CD4-positive, alpha-beta T cell treated with Interleukin-4 for 4 hours (primary cell): ENCODE measurements at regions not wholly inside any gene's neighbourhood (a gene's known extent, or its start where the extent isn't known, plus 50 kb on each side); places are given as distances from the start of the nearest gene placed in this dataset.

Source experiments
- DNase-seq: peaks from one replicate; pipeline ENCODE4 v3.0.0-alpha.2; 2020

GRCh38 chr21:16983420-16983819 is 529.4 kb upstream of the CXADR start:
- DNase-seq = no peak

GRCh38 chr21:16992448-16992847 is 520.4 kb upstream of the CXADR start:
- no peak for DNase-seq

- DNase-seq = no peak
Observed at GRCh38 chr21:16993416-16994038, 519.3 kb upstream of the CXADR start.

- no peak for DNase-seq
Observed at GRCh38 chr21:17002594-17003257, 510.1 kb upstream of the CXADR start.

- DNase-seq = no peak
Observed at GRCh38 chr21:17003258-17003615, 509.6 kb upstream of the CXADR start.

GRCh38 chr21:17003763-17004373 is 509.0 kb upstream of the CXADR start:
- DNase-seq = no peak

GRCh38 chr21:17032141-17032655 is 480.6 kb upstream of the CXADR start:
- DNase-seq = no peak

- no peak for DNase-seq
Observed at GRCh38 chr21:17044696-17045095, 468.1 kb upstream of the CXADR start.

- DNase-seq = no peak
Observed at GRCh38 chr21:17045214-17045853, 467.5 kb upstream of the CXADR start.

- DNase-seq = no peak
Observed at GRCh38 chr21:17048974-17049373, 463.9 kb upstream of the CXADR start.

GRCh38 chr21:17050156-17050555 is 462.7 kb upstream of the CXADR start:
- DNase-seq = no peak

GRCh38 chr21:17050646-17051045 is 462.2 kb upstream of the CXADR start:
- no peak for DNase-seq

GRCh38 chr21:17051054-17051453 is 461.8 kb upstream of the CXADR start:
- no peak for DNase-seq

- no peak for DNase-seq
Observed at GRCh38 chr21:17053321-17053720, 459.5 kb upstream of the CXADR start.

- no peak for DNase-seq
Observed at GRCh38 chr21:17059936-17060335, 452.9 kb upstream of the CXADR start.

- no peak for DNase-seq
Observed at GRCh38 chr21:17066006-17066405, 446.8 kb upstream of the CXADR start.

- no peak for DNase-seq
Observed at GRCh38 chr21:17071093-17071492, 441.8 kb upstream of the CXADR start.

GRCh38 chr21:17081193-17081592 is 431.6 kb upstream of the CXADR start:
- DNase-seq = no peak

- no peak for DNase-seq
Observed at GRCh38 chr21:17082843-17083483, 429.9 kb upstream of the CXADR start.

- DNase-seq = no peak
Observed at GRCh38 chr21:17085707-17086106, 427.1 kb upstream of the CXADR start.

GRCh38 chr21:17088500-17088899 is 424.3 kb upstream of the CXADR start:
- no peak for DNase-seq

GRCh38 chr21:17089091-17089491 is 423.8 kb upstream of the CXADR start:
- DNase-seq = no peak

- no peak for DNase-seq
Observed at GRCh38 chr21:17101696-17102095, 411.1 kb upstream of the CXADR start.
